HUES48 (cell line): ENCODE measurements at regions not wholly inside any gene's neighbourhood (a gene's known extent, or its start where the extent isn't known, plus 50 kb on each side); places are given as distances from the start of the nearest gene placed in this dataset.

Experiments
- H3K27ac ChIP-seq: one replicate; pipeline ENCODE4 v1.7.0; 2013; ENCODE audit warnings: low read depth, low read length, inconsistent platforms
- H3K27me3 ChIP-seq: 2 replicates; pipeline ENCODE4 v1.6.1; 2013; ENCODE audit warnings: mild to moderate bottlenecking, low read length; ENCODE audit not compliant: control insufficient read depth, insufficient read depth
- H3K36me3 ChIP-seq: 2 replicates; pipeline ENCODE4 v1.6.1; 2013; ENCODE audit warnings: low read length; ENCODE audit not compliant: control insufficient read depth, insufficient read depth
- H3K4me1 ChIP-seq: 2 replicates; pipeline ENCODE4 v1.6.1; 2013; ENCODE audit warnings: mild to moderate bottlenecking, low read length; ENCODE audit not compliant: control insufficient read depth, insufficient read depth
- H3K4me3 ChIP-seq: 2 replicates; pipeline ENCODE4 v1.5.1; 2013; ENCODE audit warnings: mild to moderate bottlenecking, low read depth, low read length
- H3K9ac ChIP-seq: 2 replicates; pipeline ENCODE4 v1.6.1; 2013; ENCODE audit warnings: mild to moderate bottlenecking, low read depth, low read length, moderate library complexity
- H3K9me3 ChIP-seq: 2 replicates; pipeline ENCODE4 v1.6.1; 2013; ENCODE audit warnings: low read length; ENCODE audit not compliant: control insufficient read depth, insufficient read depth

DNA sequence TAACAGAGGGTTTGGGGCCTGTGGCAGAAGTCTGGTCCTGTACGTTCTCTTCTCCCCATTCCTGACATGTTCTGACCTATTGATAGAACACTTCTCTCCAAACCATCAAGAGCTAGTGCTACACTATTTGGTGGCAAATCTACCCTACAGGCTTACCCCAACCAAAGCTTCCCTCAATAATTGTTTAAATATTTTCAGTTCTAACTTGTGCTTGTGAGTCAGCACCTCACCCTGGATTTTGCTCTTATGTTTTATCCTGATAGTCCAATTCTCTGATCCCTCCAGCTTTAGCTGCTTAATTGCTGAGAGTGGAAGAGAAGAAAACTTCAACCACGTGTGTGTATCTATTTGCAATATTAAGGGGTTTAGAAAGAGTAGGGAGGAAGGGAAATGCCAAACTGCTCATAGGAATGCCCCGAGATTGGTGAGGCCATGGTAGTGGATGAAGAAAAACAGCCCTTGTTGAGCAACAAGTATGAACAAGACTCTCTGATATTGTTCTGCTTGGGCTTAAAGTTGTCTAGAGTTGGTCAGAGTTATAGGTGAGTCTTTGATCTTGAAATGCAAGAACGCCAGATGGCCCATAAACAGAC lies 67.8 kb upstream of the PARD3B start:
- Histone ChIP-seq H3K27me3 (no peaks in the 10 kb centered on the region), H3K36me3 (no peaks in the 10 kb centered on the region), H3K4me1 (no peaks in the 10 kb centered on the region), H3K27ac (no peak overlapping the region), H3K9me3 (no peaks in the 10 kb centered on the region), H3K4me3 (no peak overlapping the region), H3K9ac (no peak overlapping the region)

DNA sequence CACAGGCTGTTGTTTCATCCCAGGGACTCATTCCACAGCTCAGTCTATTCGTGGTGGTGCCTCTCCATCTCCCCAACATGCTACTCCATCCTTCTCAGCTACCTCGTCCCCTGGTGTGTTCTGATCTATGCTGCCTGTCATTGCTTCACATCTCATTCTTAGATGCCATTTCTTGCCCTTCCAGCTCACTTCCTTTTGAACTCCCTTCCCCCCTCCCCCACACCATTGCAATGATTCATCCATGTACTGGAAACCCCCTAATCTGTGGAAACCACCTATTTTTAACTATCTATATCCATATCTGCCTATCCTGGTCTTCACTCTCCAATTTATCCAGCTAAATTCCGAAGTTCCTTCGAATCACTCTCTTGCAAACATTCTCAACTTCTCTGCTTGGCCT lies 65.7 kb upstream of the PARD3B start:
- Histone ChIP-seq H3K27me3 (no peaks in the 10 kb centered on the region), H3K36me3 (no peaks in the 10 kb centered on the region), H3K4me3 (no peak overlapping the region), H3K4me1 (no peaks in the 10 kb centered on the region), H3K9me3 (no peaks in the 10 kb centered on the region), H3K9ac (no peak overlapping the region), H3K27ac (no peak overlapping the region)

DNA sequence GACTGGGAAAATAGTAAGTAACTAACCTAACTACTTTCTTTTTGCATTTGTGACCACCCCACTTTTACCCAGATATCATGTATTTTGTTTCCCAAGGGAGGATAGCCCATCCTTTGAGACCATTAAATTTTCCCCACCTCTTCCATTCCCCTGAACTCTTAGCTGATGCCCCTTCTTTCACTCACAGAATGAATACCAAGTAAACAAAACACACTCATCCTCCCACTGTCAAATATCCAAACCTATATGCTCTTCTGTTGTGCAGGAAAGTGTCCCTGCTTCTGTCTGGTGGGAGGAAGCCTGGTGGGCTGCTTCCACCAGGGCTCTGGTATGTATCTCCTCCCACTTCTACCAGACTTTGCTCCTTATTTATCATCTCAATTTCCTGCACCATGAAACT lies 64.6 kb upstream of the PARD3B start:
- Histone ChIP-seq H3K9me3 (no peaks in the 10 kb centered on the region), H3K4me3 (no peak overlapping the region), H3K36me3 (no peaks in the 10 kb centered on the region), H3K9ac (no peak overlapping the region), H3K4me1 (no peaks in the 10 kb centered on the region), H3K27me3 (no peaks in the 10 kb centered on the region), H3K27ac (no peak overlapping the region)

DNA sequence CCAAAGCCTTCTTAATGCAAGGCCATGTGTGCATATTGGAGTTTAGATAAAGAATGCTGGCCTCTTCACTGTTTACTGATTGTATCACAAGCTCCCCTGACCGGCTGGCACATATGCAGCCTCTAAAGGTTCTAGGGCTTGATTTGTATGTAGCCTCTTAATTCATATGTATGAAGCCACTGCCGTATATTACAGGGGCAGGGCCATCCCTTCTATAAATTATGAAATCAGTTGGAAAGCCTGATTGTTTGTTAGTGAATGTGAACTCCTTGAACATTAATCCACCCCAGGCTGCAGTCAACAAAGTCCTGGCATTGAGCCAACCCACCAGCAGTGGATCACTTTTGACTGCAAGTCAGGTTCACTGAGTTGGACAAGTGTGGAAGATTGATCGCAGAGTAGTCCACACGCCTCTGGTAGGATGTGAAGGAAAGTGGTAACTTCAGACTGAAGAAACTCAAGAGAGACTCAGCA lies 61.6 kb upstream of the PARD3B start:
- Histone ChIP-seq H3K36me3 (no peaks in the 10 kb centered on the region), H3K27me3 (no peaks in the 10 kb centered on the region), H3K9me3 (no peaks in the 10 kb centered on the region), H3K4me1 (no peaks in the 10 kb centered on the region), H3K27ac (no peak overlapping the region), H3K9ac (no peak overlapping the region), H3K4me3 (no peak overlapping the region)

DNA sequence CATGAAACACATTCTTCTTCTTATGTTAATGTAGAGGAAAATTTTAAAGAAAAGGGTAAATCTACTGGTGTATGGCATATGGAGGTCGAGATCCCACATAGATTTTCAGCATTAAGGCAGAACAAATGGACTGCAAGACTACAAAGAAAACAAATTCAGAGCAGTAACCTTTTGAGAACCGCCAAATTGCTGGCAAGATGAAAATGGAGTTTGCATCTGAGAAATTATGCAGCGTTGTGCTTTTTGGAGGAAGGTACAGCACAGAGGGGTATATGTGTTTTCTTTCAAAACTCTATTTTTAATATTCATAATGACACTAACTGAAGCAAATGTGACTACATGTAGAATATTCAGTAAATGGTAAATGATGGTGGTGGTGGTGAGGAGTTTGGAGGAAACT lies 59.0 kb upstream of the PARD3B start:
- Histone ChIP-seq H3K36me3 (no peaks in the 10 kb centered on the region), H3K4me1 (no peaks in the 10 kb centered on the region), H3K9me3 (no peaks in the 10 kb centered on the region), H3K4me3 (no peak overlapping the region), H3K27me3 (no peaks in the 10 kb centered on the region), H3K27ac (no peak overlapping the region), H3K9ac (no peak overlapping the region)

DNA sequence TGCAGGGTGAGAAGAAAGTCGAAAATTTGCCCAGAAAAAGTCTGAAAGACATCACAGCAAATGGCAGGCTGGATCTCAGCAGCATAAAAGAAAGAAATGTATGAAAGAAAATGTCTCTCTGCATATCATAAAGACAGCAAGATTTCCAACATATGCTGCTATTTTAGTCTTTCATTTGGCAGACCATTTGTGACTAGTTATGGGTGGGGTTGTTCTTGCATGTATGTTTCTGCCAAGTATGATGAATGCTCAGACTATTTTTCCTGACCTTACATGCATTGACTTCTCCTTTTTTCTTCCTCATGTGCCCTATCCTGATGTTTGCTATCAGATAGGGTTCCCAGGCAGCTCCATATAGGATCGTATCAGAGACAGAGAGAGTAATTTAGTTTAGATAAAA lies 58.5 kb upstream of the PARD3B start:
- H3K27me3 ChIP-seq = no peaks in the 10 kb centered on the region
- H3K27ac ChIP-seq = no peak overlapping the region
- no peak overlapping the region for H3K9ac ChIP-seq
- no peaks in the 10 kb centered on the region for H3K9me3 ChIP-seq
- no peak overlapping the region for H3K4me3 ChIP-seq
- no peaks in the 10 kb centered on the region for H3K36me3 ChIP-seq
- no peaks in the 10 kb centered on the region for H3K4me1 ChIP-seq

DNA sequence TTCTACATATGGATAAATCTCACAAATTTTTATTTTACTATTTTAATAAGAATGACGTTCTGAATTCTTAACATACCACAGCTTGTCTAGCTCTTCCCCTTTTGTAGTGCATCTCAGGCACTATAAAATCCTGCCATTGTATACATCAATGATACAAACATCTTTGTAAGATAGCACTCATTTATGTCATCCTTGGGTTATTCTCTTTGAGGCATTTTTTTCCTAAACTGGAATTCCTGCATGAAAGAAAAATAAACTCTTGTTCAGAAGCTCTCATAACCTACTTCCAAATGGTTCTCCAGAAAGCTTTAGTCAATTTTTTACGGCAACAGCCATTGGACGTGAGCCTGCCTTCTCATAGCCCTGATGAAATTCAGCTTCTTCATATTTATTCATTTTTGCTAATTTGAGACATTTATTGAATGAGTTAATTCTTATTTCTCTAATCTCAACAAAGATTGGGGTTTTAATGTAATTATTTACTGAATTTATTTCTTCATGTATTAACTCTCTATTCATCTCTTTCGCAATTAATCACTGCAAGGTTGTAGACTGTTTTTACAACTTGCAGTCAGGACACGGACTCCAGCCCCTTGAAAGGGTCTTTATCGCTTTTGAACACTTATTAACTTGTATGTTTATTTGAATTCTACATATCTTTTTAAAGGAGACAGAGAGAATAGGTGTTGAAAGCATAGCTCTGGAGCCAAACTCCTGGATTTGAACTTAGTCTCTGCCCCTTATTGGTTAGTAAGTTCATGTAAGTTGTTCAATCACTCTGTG lies 57.6 kb upstream of the PARD3B start:
- no peaks in the 10 kb centered on the region for H3K9me3 ChIP-seq
- H3K27me3 ChIP-seq = no peaks in the 10 kb centered on the region
- no peaks in the 10 kb centered on the region for H3K36me3 ChIP-seq
- H3K4me3 ChIP-seq = no peak overlapping the region
- H3K9ac ChIP-seq = no peak overlapping the region
- H3K4me1 ChIP-seq = no peaks in the 10 kb centered on the region
- H3K27ac ChIP-seq = no peak overlapping the region

DNA sequence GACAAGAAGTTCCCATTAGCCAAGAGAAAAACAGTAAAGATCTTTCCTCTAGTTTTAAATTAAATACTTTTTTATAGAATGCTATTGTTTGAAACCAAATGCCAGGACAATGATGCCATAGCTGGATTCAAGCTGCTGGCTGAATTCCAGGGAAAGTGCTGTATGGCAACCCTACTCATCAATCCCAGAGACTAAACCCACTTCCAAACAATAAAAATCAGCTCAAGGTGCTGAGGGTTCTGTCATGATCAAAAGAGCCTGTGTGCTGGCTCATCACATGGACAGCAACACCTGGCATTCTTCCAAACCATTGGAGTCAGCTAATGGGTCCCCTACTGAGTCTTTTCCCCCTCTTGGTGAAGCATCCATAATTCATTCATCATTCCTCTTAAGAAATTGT lies 53.7 kb upstream of the PARD3B start:
- H3K9me3 ChIP-seq = no peaks in the 10 kb centered on the region
- no peaks in the 10 kb centered on the region for H3K27me3 ChIP-seq
- H3K9ac ChIP-seq = no peak overlapping the region
- no peak overlapping the region for H3K4me3 ChIP-seq
- H3K4me1 ChIP-seq = no peaks in the 10 kb centered on the region
- H3K27ac ChIP-seq = no peak overlapping the region
- H3K36me3 ChIP-seq = no peaks in the 10 kb centered on the region

DNA sequence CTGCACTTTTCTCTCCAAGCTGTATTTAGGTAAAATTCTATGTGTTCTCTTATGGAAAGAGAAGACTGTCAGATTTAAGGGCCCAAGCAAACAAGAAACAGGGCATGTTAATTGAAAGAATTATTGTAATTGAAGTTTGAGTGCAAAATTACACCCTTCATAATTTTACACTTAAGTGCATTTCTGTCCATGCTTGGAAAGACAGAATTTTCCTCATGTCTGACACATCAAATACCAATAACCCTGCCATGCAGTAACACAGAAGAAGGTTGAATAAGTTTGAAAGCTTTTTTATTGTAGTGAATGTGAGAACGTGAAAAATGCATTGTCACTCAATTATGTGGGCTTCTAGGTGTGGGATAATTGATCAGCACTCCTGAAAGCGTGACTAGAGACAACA lies 52.9 kb upstream of the PARD3B start:
- H3K27me3 ChIP-seq = no peaks in the 10 kb centered on the region
- no peak overlapping the region for H3K27ac ChIP-seq
- no peaks in the 10 kb centered on the region for H3K36me3 ChIP-seq
- H3K9me3 ChIP-seq = no peaks in the 10 kb centered on the region
- no peak overlapping the region for H3K9ac ChIP-seq
- H3K4me3 ChIP-seq = no peak overlapping the region
- no peaks in the 10 kb centered on the region for H3K4me1 ChIP-seq

DNA sequence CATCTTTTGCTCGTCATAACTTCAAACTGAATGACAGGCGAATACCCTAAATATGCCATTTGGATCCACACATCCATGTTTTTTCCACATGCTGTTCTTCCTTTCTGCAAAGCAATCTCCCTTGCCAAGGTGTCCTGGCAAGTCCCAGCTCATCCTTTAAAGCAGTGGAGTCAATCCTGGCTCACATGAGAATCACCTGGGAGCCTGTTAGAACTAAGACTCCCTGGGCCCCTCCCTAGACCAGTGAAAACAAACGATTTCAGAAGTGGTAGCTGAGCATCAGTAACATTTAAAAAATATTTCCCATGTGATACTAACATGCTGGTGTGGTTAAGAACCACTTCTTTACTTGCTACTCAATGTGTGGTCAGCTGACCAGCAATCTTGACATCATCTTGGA lies 50.6 kb upstream of the PARD3B start:
- no peak overlapping the region for H3K9ac ChIP-seq
- H3K9me3 ChIP-seq = no peaks in the 10 kb centered on the region
- H3K27ac ChIP-seq = no peak overlapping the region
- no peaks in the 10 kb centered on the region for H3K36me3 ChIP-seq
- H3K27me3 ChIP-seq = no peaks in the 10 kb centered on the region
- no peak overlapping the region for H3K4me3 ChIP-seq
- no peaks in the 10 kb centered on the region for H3K4me1 ChIP-seq

DNA sequence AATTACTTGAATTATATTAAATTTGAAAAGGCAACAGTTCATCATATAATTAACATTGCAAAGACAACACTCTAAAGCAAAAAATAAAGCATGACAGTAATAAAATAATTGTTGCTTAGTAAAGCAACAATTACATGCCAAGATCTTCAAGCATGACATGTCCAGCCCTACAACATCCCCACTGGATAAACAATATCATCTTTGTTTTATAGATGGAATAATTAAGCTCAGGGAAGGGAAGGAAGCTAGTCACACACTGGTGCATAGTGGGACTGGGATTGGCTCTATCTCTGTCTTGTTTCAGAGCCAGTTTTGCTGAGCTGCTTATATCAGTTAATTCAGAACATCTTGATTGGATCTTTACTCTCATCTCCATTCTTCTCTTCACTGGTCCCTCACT lies 49.9 kb upstream of the PARD3B start:
- H3K9me3 ChIP-seq = no peaks in the 10 kb centered on the region
- H3K27ac ChIP-seq = no peak overlapping the region
- no peak overlapping the region for H3K9ac ChIP-seq

More for the DNA sequence above, 49.9 kb upstream of the PARD3B start:
- Histone ChIP-seq H3K4me1 (no peaks in the 10 kb centered on the region), H3K36me3 (no peaks in the 10 kb centered on the region), H3K27me3 (no peaks in the 10 kb centered on the region), H3K4me3 (no peak overlapping the region)
